Iris pigment epithelial cell (primary cell): ENCODE measurements at regions not wholly inside any gene's neighbourhood (a gene's known extent, or its start where the extent isn't known, plus 50 kb on each side); places are given as distances from the start of the nearest gene placed in this dataset.
A peak's percentile ranks its signal among the peaks of the same experiment; 100 is the strongest.
"Not testable (repeated sequence)": the region's sequence is repeated elsewhere in the genome, so short reads cannot be mapped to it uniquely, and the experiment has no call there.

Experiments
- DNase-seq: peaks from one replicate; pipeline ENCODE4 v3.0.0-alpha.2; 2011; ENCODE audit warnings: low read depth

GRCh38 chr15:44849701-44850403 is 106.6 kb upstream of the TERB2 start:
- DNase-seq: peak; percentile 59

- DNase-seq: peak; percentile 39
Measured at GRCh38 chr15:44853304-44853950, 103.1 kb upstream of the TERB2 start.

GRCh38 chr15:44854696-44855095 is 101.8 kb upstream of the TERB2 start:
- DNase-seq: not testable (repeated sequence)

GRCh38 chr15:44856284-44856683 is 100.2 kb upstream of the TERB2 start:
- not testable (repeated sequence) for DNase-seq

GRCh38 chr15:44857164-44857710 is 99.2 kb upstream of the TERB2 start:
- not testable (repeated sequence) for DNase-seq

- not testable (repeated sequence) for DNase-seq
Measured at GRCh38 chr15:44859088-44859487, 97.4 kb upstream of the TERB2 start.

GRCh38 chr15:44860168-44860567 is 96.3 kb upstream of the TERB2 start:
- not testable (repeated sequence) for DNase-seq

GRCh38 chr15:44861439-44861910 is 95.0 kb upstream of the TERB2 start:
- DNase-seq: no peak

- no peak for DNase-seq
Measured at GRCh38 chr15:44861917-44862316, 94.6 kb upstream of the TERB2 start.

- DNase-seq: not testable (repeated sequence)
Measured at GRCh38 chr15:44862866-44863265, 93.6 kb upstream of the TERB2 start.

- not testable (repeated sequence) for DNase-seq
Measured at GRCh38 chr15:44868100-44868499, 88.4 kb upstream of the TERB2 start.

GRCh38 chr15:44870125-44870524 is 86.4 kb upstream of the TERB2 start:
- not testable (repeated sequence) for DNase-seq

GRCh38 chr15:44873103-44873502 is 83.4 kb upstream of the TERB2 start:
- DNase-seq: no peak

GRCh38 chr15:44879066-44879465 is 77.4 kb upstream of the TERB2 start:
- DNase-seq: no peak

- no peak for DNase-seq
Measured at GRCh38 chr15:44882499-44882968, 74.0 kb upstream of the TERB2 start.

- DNase-seq: no peak
Measured at GRCh38 chr15:44883199-44883877, 73.1 kb upstream of the TERB2 start.

GRCh38 chr15:44898890-44899651 is 57.4 kb upstream of the TERB2 start:
- not testable (repeated sequence) for DNase-seq

GRCh38 chr15:44899775-44900174 is 56.7 kb upstream of the TERB2 start:
- not testable (repeated sequence) for DNase-seq

GRCh38 chr15:44900796-44901195 is 55.7 kb upstream of the TERB2 start:
- not testable (repeated sequence) for DNase-seq

- DNase-seq: not testable (repeated sequence)
Measured at GRCh38 chr15:44903281-44903680, 53.2 kb upstream of the TERB2 start.

GRCh38 chr15:44904651-44905340 is 51.7 kb upstream of the TERB2 start:
- not testable (repeated sequence) for DNase-seq
